ENCODE measurements at regions not wholly inside any gene's neighbourhood (a gene's known extent, or its start where the extent isn't known, plus 50 kb on each side); places are given as distances from the start of the nearest gene placed in this dataset.

DNA sequence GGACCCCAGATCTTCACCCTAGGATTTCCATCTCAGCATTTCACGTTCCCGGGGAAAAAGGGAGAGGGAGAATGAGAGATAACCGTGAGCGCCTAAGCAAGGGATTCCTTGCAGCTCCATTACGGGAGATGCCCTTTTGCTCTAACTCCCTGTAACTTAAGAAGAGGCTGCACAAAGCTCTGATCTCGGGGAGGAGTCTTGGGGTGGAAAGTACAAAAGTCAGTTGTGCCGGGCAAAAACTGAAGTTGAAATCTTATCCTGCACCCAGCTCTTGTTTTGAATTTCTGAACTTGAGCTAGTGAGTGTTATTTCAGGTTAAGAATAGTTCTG lies 256.4 kb upstream of the SOX21 start:
- DNase-seq (ENCODE audit: low spot score): no peak

- peak; percentile 18 for DNase-seq (ENCODE audit: low spot score)
These were observed 255.9 kb upstream of the SOX21 start for GRCh38 chr13:94968040-94968756.

DNA sequence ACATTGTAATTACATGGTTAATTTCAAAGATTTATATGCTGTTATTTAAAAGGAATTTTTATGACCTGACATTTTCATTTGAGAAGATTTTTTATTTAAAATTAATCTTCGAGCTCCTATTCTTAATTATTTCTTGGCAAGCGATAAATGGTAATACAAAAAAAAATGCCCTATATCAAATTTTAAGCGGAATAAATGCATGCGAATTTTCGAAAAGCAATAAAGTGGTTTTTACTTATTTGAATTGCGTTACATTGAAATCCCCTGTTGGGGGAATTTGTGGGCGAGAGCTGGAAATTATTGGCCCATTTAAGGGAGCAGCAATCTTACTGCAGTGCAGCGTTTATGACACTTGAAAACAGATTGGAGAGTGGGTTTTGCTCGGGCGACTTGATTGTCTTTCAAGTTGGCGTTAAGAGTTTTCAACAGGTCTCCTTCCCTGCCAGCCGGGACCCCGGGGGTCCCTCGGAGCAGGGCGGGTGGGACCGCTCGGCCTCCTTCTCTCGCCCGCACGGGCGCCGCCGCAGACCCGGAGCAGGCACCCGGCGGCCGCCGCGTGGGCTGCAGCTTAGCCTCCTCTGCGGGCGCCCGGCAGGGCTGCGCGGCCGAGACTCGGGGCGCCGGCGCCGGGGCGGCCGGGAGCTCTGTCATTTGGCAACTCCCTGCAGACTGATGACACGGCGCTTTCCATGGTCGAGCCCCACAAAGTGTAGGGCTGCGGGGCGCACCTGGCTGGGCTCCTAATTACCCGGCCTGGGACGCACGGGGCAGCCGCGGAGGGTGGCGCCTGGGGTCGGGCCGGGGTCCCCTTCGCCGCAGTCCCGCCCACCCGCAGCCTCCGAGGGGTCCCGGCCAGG lies 255.1 kb upstream of the SOX21 start:
- peak; percentile 8 for DNase-seq (ENCODE audit: low spot score)

- DNase-seq (ENCODE audit: low spot score): no peak
These were observed 254.1 kb upstream of the SOX21 start for GRCh38 chr13:94966422-94966955.

- no peak for DNase-seq (ENCODE audit: low spot score)
These were observed 247.3 kb upstream of the SOX21 start for GRCh38 chr13:94959626-94960025.

DNA sequence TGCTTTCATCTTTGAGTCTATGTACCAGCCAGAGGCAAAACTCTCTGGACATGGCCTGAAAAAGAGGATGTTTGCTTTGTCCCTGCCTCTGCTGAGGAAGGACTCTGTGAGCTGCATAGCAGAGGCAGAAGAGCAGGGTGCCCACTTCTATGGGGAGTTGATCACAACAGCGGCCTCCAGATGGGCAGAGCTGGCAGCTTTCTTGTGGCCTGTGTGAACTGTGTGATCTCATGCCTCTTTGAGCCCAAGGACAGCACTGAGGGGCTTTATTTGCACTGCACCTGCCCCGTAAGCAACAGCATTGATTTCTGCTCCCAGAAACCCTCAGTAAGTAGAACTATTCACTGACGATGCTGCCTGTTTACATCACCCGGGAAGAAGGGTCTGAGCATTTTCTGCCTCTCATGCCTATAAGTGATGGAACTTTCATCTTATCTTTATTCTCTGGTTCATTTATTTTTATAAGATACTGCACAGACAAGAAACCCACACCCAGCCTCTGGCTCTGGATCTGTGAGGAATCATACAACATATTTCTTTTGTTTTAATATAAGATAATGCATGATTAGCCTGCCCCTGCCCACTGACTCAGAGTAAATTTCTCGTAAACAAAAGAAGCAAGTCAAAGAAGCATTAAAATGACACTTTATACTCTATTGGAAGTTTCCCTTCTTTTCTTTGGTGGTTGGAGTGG lies 244.2 kb upstream of the SOX21 start:
- no peak for DNase-seq (ENCODE audit: low spot score)

DNA sequence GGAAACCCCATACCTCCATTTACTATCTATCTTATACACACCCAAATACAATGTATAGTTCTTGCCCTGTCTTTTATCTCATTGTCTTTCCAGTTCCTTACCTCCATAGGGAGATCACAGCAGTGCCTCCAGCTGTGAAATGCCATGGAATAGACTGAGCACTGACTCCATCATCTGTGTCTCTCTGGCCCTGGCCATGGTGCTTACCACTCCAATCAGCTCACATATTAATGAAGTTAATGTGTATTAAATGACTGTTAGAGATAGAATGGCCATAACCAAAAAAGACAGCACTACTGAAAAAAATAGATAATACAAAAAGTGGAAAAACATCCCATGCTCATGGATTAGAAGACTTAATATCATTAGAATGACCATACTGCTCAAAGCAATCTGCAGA lies 240.4 kb upstream of the SOX21 start:
- no peak for DNase-seq (ENCODE audit: low spot score)

DNA sequence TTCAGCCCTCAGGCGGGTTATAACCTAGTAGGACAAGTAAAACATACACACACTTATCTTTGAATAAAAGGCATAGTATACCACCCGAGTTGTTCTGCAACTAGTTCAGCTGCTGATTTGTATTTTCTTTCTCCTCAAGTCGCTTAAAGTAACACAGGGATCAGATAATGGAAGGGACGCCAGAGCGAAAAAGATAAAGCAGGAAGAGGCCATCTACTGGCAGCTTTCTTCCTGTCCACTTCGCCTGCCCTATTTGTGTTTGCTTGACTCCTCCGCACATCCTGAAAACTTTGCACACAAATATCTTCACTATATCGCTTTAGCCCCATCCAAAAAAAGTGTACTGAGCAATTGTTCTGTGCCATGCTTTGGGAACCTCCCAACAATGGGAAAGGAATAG lies 238.0 kb upstream of the SOX21 start:
- no peak for DNase-seq (ENCODE audit: low spot score)

GRCh38 chr13:94947965-94948371 lies 235.6 kb upstream of the SOX21 start:
- no peak for DNase-seq (ENCODE audit: low spot score)

- no peak for DNase-seq (ENCODE audit: low spot score)
These were observed 235.0 kb upstream of the SOX21 start for GRCh38 chr13:94947392-94947791.

- DNase-seq (ENCODE audit: low spot score): no peak
These were observed 233.7 kb upstream of the SOX21 start for GRCh38 chr13:94946039-94946438.

DNA sequence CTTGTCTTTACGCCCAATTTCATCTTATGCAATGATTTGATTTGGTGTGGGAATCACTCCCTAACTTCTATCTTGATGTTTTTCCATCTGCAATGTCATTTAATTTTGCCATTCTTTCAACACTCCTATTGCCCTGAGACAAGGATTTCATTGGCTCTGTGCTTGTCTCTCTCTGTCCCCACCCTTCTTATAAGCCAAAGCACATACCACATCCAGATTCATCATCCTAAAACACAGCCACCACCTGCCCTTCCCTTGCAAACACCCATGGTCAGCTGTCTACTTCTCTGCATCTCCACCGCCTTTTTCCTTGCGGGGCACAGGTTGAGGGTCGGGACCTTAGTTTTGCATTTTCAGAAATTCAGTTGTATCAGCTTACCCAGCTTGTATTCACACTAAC lies 225.8 kb upstream of the SOX21 start:
- DNase-seq (ENCODE audit: low spot score): no peak

- no peak for DNase-seq (ENCODE audit: low spot score)
These were observed 224.3 kb upstream of the SOX21 start for GRCh38 chr13:94936633-94937032.

DNA sequence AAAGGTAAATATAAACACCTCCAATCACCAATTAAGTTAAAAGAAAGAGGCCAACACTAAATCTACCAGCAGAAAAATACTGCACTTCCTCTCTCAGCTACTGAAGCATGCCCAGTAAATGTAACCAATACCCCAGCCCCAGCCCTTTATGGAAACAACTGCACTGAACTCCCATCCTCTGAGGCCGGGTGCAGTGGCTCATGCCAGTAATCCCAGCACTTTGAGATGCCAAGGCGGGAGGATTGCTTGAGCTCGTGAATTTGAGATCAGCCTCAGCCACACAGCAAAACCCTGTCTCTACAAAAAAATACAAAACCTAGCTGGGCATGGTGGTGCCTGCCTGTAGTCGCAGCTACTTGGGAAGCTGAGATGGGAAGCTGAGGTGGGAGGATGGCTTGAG lies 221.6 kb upstream of the SOX21 start:
- DNase-seq (ENCODE audit: low spot score): no peak

DNA sequence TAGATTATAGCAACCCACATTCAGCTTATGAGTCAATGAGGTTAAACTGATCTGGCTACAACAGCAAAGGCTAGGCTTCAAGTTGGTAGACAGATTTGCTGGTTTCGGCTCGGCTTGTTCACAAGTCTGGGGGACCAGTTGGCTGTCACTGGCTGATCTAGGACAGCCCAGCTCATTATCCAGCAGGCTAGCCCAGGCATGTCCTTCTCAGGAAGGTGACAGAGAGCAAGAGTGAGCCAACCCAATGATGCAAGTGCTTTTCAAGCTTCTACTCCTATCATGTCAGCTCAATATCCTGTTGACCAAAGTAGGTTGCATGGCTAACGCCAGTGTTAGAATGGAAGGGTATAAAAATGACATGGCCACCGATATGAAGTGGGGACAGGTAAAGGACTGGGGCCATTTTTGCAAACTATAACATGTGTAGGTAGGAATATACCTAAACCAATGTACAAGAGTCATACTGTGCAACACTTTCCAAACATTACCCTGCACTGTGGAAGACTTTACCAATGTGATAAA lies 220.9 kb upstream of the SOX21 start:
- DNase-seq (ENCODE audit: low spot score): no peak

DNA sequence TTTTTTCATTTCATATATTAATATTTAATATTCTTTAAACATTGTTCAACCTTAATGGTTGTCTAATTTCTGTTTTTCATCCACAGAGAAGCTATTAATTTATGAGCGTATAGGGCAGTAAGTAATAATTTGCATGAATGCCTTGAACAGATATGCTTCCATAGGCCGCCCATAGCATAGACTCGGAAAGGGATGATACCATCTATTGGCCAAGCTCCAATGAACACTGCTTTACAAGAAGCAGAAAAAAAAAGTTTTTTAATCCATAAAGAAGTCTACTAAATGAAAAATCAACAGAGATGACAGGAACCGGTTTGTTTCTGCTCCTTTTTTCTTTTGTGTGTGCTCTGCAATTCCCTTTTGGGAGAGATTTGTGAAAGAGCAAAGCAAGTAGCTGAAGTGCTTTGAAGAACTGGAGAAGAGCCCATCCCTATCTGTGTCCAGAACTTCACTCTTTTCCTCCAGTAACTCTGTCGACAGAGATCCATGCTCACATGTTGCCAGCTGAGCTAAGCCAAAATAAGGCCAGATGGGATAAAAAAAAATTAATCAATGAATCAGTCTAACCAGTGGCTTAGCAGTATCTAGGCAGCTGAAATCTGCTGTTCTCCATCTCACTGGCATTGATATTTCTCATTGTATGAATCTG lies 215.9 kb upstream of the SOX21 start:
- DNase-seq (ENCODE audit: low spot score): peak; percentile 15

DNA sequence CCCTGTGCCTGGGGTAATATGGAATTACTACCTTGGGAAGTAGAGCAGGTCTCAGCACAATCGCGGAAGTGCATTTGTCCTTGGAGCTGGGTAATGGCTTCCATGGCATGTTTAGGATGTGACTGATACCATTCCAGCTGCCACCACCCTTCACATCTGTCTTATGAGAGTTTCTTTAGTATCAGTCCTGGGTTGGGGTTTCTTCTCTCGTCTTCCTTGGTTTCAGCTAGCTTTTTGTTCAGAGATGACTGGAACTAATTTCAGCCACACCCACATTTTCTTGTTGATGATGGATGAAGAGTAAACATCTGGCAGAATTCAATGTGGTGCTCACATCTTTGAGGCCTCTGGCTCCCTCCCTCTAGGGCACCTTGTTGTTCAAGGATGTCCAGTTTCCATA lies 212.9 kb upstream of the SOX21 start:
- DNase-seq (ENCODE audit: low spot score): no peak

- DNase-seq (ENCODE audit: low spot score): no peak
These were observed 208.8 kb upstream of the SOX21 start for GRCh38 chr13:94921181-94921580.

- no peak for DNase-seq (ENCODE audit: low spot score)
These were observed 208.2 kb upstream of the SOX21 start for GRCh38 chr13:94920578-94920977.

DNA sequence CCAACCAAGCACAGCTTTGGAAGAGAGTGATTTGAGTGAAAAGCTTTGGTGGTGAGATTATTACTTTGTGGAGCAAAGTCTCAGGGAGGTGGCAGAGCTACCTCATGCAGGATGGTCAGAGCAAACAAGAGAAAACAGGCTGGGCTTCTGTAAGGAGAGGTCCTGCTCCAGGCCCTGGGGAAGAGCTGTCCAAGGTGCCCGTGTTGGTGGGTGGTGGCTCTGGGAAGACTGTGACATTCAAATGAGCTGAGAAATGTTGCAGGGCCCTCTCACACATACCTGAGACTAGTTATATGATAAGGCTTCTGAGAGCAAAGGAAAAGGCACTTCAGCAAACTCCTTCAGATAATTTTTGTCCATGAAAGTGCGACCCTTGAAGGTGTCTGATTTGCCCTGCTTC lies 205.5 kb upstream of the SOX21 start:
- no peak for DNase-seq (ENCODE audit: low spot score)

GRCh38 chr13:94914895-94915294 lies 202.6 kb upstream of the SOX21 start:
- DNase-seq (ENCODE audit: low spot score): no peak

DNA sequence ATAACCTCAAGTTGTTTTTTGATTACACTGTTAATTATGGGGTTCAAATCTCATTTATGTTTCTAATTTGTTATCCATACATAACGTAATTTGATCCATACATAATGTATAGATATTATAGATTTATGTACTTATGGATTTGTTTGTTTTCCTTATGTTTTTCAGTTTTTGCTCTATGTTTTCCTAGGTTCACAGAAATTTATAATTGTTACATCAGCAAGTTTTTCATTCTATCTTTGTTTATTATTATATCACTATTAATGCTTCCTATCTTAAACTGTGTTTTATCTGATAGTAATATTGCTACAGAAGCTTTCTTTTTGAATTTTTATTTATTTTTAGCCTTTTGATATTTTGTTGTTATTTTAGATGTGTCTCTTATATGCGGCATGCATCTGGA lies 194.3 kb upstream of the SOX21 start:
- DNase-seq (ENCODE audit: low spot score): no peak
